HCT116 (cell line): ENCODE measurements at regions not wholly inside any gene's neighbourhood (a gene's known extent, or its start where the extent isn't known, plus 50 kb on each side); places are given as distances from the start of the nearest gene placed in this dataset.

Source experiments
- ATAC-seq: fragments of 200-7000 bp; cut with Tn5 transposase; 2 replicates; pipeline ENCODE4 v1.9.1; 2020; ENCODE audit warnings: mild to moderate bottlenecking, moderate library complexity
- BruUV-seq: library from RNA; stranded (reverse); fragments of 400-500 nt; replicated peaks from 2 replicates; lab custom pipeline; 2021; lab: Mats Ljungman, UMichigan
- CTCF ChIA-PET: fragments of 300-600 bp; sonication (Branson Sonifier 250); formaldehyde crosslinking; loops from one replicate; lab custom pipeline; 2021; ENCODE audit warnings: antibody characterized with exemption; lab: Charles Lee
- POLR2A ChIA-PET: fragments of 300-600, 350-600 bp; sonication (Branson Sonifier 250); formaldehyde crosslinking; loops from one replicate; lab custom pipeline; 2021; ENCODE audit warnings: antibody characterized with exemption; lab: Charles Lee
- RAD21 ChIA-PET, 2 experiments: fragments of 300-600 bp; sonication (Branson Sonifier 250); formaldehyde crosslinking; loops; one replicate each; lab custom pipeline; 2023; ENCODE audit warnings: low total read pairs in 2 of 2; ENCODE audit not compliant: uncharacterized antibody in 2 of 2, unreplicated experiment in 2 of 2, low non-redundant PET in 1 of 2; lab: Charles Lee
- DNase-seq: peaks from one replicate; pipeline ENCODE4 v3.0.0-alpha.2; 2010; ENCODE audit warnings: low read depth, low spot score
- H2AFZ ChIP-seq: fragments of 200-600 bp; shearing (Covaris generic), sonication (generic); 2 replicates; pipeline ENCODE4 v1.6.1; 2017; ENCODE audit warnings: low read depth, mixed run types, mixed read lengths, antibody characterized with exemption, low read length; ENCODE audit not compliant: poor library complexity, severe bottlenecking
- H3K27ac ChIP-seq: 2 replicates; pipeline ENCODE4 v1.5.1; 2012; ENCODE audit warnings: low read depth, low read length
- H3K27me3 ChIP-seq: fragments of 200-600 bp; sonication (generic); 2 replicates; pipeline ENCODE4 v1.6.1; 2016; ENCODE audit warnings: mixed run types, low read length, mixed read lengths; ENCODE audit not compliant: insufficient read depth
- H3K36me3 ChIP-seq, 2 experiments: fragments of 200-500 bp in 1 of 2; fragments of 200-600 bp in 1 of 2; sonication (Bioruptor generic) in 1 of 2; sonication (generic) in 1 of 2; 2 replicates each; pipeline versions ENCODE4 v1.5.1 to v1.6.1; 2014 to 2016; ENCODE audit warnings: low read length in 2 of 2, inconsistent platforms in 1 of 2, mixed read lengths in 1 of 2, mixed run types in 1 of 2; ENCODE audit not compliant: insufficient read depth in 2 of 2, control insufficient read depth in 1 of 2
- H3K4me1 ChIP-seq, 2 experiments: fragments of 200-600 bp in 1 of 2; sonication (generic) in 1 of 2; 2 replicates each; pipeline versions ENCODE4 v1.5.1 to v1.6.1; 2012 to 2017; ENCODE audit warnings: low read length in 2 of 2, inconsistent platforms in 1 of 2, mild to moderate bottlenecking in 1 of 2, mixed read lengths in 1 of 2, mixed run types in 1 of 2, moderate library complexity in 1 of 2; ENCODE audit not compliant: insufficient read depth in 2 of 2, control insufficient read depth in 1 of 2
- H3K4me2 ChIP-seq: fragments of 200-600 bp; sonication (generic); 2 replicates; pipeline ENCODE4 v1.6.1; 2017; ENCODE audit warnings: mixed run types, low read length, mixed read lengths
- H3K4me3 ChIP-seq, 2 experiments: fragments of 200-600 bp in 1 of 2; sonication (generic) in 1 of 2; replicated peaks in 1 of 2; 2 replicates each; pipeline ENCODE4 v1.5.1; 2011 to 2016; ENCODE audit warnings: low read length in 2 of 2, control low read depth in 1 of 2, low read depth in 1 of 2, mild to moderate bottlenecking in 1 of 2, mixed read lengths in 1 of 2, mixed run types in 1 of 2
- H3K79me2 ChIP-seq: fragments of 200-600 bp; sonication (generic); 2 replicates; pipeline ENCODE4 v1.6.1; 2017; ENCODE audit warnings: mild to moderate bottlenecking, mixed run types, low read length, moderate library complexity, mixed read lengths; ENCODE audit not compliant: insufficient read depth
- H3K9ac ChIP-seq: fragments of 200-600 bp; sonication (generic); 2 replicates; pipeline ENCODE4 v1.6.1; 2016; ENCODE audit warnings: low read length, mixed read lengths
- H3K9me2 ChIP-seq: fragments of 200-600 bp; sonication (generic), shearing (Covaris generic); 2 replicates; pipeline ENCODE4 v1.6.1; 2017; ENCODE audit warnings: mixed run types, mild to moderate bottlenecking, moderate library complexity; ENCODE audit not compliant: insufficient read depth
- H3K9me3 ChIP-seq, 2 experiments: fragments of 200-500 bp in 1 of 2; fragments of 200-600 bp in 1 of 2; sonication (Bioruptor generic) in 1 of 2; sonication (generic) in 1 of 2; 2 replicates each; pipeline ENCODE4 v1.6.1; 2014 to 2017; ENCODE audit warnings: low read length in 2 of 2, mixed read lengths in 2 of 2, inconsistent platforms in 1 of 2, low read depth in 1 of 2, mild to moderate bottlenecking in 1 of 2, mixed run types in 1 of 2, moderate library complexity in 1 of 2; ENCODE audit not compliant: control insufficient read depth in 1 of 2, insufficient read depth in 1 of 2
- H4K20me1 ChIP-seq: fragments of 200-600 bp; sonication (generic), shearing (Covaris generic); 2 replicates; pipeline ENCODE4 v1.6.1; 2017; ENCODE audit warnings: mixed run types, mild to moderate bottlenecking, moderate library complexity; ENCODE audit not compliant: insufficient read depth
- CBX3 ChIP-seq: IDR thresholded peaks from 2 replicates; pipeline ENCODE4 v1.6.1; 2012; ENCODE audit warnings: low read depth
- CEBPB ChIP-seq: IDR thresholded peaks from 2 replicates; pipeline ENCODE4 v1.6.1; 2012; ENCODE audit warnings: low read depth
- EZH2 ChIP-seq: fragments of 200-600 bp; sonication (generic); IDR thresholded peaks from 2 replicates; pipeline ENCODE4 v1.6.1; 2017; ENCODE audit warnings: antibody characterized with exemption, mixed run types
- FOSL1 ChIP-seq: IDR thresholded peaks from 2 replicates; pipeline ENCODE4 v1.6.1; 2012; ENCODE audit warnings: low read depth
- SP1 ChIP-seq: IDR thresholded peaks from 2 replicates; pipeline ENCODE4 v1.6.1; 2012; ENCODE audit warnings: low read depth
- SRF ChIP-seq: IDR thresholded peaks from 2 replicates; pipeline ENCODE4 v1.6.1; 2012; ENCODE audit warnings: low read depth
- TCF7L2 ChIP-seq: IDR thresholded peaks from 2 replicates; pipeline ENCODE4 v1.7.0; 2011; ENCODE audit warnings: borderline replicate concordance, inconsistent platforms; ENCODE audit not compliant: insufficient read depth, insufficient read length; ENCODE audit errors: extremely low read depth
- ZFX ChIP-seq: fragments of 450-650 bp; IDR thresholded peaks from 2 replicates; pipeline ENCODE4 v1.6.1; 2017
- intact Hi-C: fragments of 100-400 bp; cut with micrococcal nuclease; formaldehyde crosslinking; loops from 2 replicates; pipeline ENCODE4 v1.10.0; 2022
- TF ChIP-seq, protein P1 (sequence below): IDR thresholded peaks from 2 replicates; pipeline ENCODE4 v1.6.1; 2011; ENCODE audit warnings: mild to moderate bottlenecking, low read length, moderate library complexity; ENCODE audit not compliant: insufficient replicate concordance; ENCODE audit errors: extremely low read depth

DNA sequence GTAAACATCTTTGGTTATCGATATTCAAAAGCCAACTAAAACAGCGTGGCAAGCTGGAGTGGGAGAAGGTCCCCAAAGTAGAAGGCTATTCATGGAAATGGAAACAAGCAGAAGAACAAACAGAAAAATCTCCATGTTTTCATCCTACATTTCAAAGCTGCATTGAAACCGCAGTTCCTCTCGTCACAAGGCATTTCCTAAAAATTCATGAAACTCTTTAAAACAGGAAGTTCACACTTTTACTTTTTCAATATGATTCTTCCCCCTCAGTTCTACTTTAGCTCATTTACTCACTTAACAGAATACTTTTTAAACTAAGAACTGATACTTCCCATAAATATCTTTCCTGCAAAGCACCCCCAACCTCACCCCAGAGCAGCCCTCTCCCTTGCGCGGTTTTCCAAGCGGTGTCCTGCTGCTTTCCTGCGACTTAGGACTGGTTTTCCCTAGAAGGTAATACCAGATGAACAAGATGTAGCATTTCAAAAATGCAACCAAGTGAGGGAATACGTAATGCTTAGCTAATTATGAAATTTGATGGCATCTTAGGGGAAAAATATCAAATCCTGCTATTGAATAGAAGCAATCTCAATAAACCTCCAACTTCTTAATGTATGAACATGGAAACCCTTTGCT lies 228.3 kb upstream of the PKN2 start:
- no peaks in the 10 kb centered on the region for H4K20me1 ChIP-seq
- H3K9me2 ChIP-seq: no peaks in the 10 kb centered on the region
- ChIA-PET CTCF (no interaction called here), RAD21 (interaction anchor here in 1 of 2 experiments (0.7 kb wide), 1 partner anchor 380 kb away, joined by 3 read pairs; no protein-coding TSS in a partner anchor), POLR2A (no interaction called here)
- H3K4me3 ChIP-seq: no peak overlapping the region
- ATAC-seq (no peak), DNase-seq (no peak)
- intact Hi-C loops: no loop called here
- H3K27ac ChIP-seq: no peak overlapping the region
- no peak overlapping the region for H3K9ac ChIP-seq
- BruUV-seq: no TSS peak
- H3K9me3 ChIP-seq: no peaks in the 10 kb centered on the region
- H3K4me2 ChIP-seq: no peak overlapping the region
- no peak overlapping the region for H2AFZ ChIP-seq
- H3K4me1 ChIP-seq: no peaks in the 10 kb centered on the region
- no peaks in the 10 kb centered on the region for H3K36me3 ChIP-seq
- no peak for TF ChIP-seq ZFX
- no peaks in the 10 kb centered on the region for H3K27me3 ChIP-seq
- H3K79me2 ChIP-seq: no peaks in the 10 kb centered on the region

DNA sequence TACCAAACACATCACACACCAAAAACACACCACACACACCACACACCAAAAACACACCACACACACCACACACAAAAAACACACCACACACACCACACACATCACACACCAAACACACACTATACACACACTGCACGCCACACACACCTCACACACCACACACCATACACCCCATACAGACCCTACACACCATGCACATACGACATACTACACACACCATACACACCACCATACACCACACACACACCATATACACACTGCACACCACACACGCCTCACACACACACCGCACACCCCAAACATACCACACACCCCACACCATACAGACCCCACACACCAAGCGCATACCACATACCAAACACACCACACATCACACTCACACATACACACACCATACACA lies 226.9 kb upstream of the PKN2 start:
- no peaks in the 10 kb centered on the region for H3K9me3 ChIP-seq
- no peaks in the 10 kb centered on the region for H3K79me2 ChIP-seq
- BruUV-seq: no TSS peak
- DNase-seq: no peak
- ChIA-PET POLR2A (no interaction called here), RAD21 (no interaction called here), CTCF (no interaction called here)
- no peak for ATAC-seq
- no peaks in the 10 kb centered on the region for H3K27me3 ChIP-seq
- H2AFZ ChIP-seq: no peak overlapping the region
- no peak overlapping the region for H3K27ac ChIP-seq
- H3K36me3 ChIP-seq: no peaks in the 10 kb centered on the region
- no peaks in the 10 kb centered on the region for H3K9me2 ChIP-seq
- no peak overlapping the region for H3K4me2 ChIP-seq
- H3K4me3 ChIP-seq: no peak overlapping the region
- no peak for TF ChIP-seq SP1
- TF ChIP-seq TCF7L2: no peak
- no peak for TF ChIP-seq FOSL1
- TF ChIP-seq CBX3: no peak
- no peak for TF ChIP-seq EZH2
- TF ChIP-seq SRF: no peak
- no peak for TF ChIP-seq CEBPB
- TF ChIP-seq, protein P1, sequence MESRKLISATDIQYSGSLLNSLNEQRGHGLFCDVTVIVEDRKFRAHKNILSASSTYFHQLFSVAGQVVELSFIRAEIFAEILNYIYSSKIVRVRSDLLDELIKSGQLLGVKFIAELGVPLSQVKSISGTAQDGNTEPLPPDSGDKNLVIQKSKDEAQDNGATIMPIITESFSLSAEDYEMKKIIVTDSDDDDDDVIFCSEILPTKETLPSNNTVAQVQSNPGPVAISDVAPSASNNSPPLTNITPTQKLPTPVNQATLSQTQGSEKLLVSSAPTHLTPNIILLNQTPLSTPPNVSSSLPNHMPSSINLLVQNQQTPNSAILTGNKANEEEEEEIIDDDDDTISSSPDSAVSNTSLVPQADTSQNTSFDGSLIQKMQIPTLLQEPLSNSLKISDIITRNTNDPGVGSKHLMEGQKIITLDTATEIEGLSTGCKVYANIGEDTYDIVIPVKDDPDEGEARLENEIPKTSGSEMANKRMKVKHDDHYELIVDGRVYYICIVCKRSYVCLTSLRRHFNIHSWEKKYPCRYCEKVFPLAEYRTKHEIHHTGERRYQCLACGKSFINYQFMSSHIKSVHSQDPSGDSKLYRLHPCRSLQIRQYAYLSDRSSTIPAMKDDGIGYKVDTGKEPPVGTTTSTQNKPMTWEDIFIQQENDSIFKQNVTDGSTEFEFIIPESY: no peak
- intact Hi-C loops: no loop called here
- peaks cover 2 to 4% of the 10 kb centered on the region in 2 experiments; a peak in 2 of 4 replicates for H3K4me1 ChIP-seq
- no peaks in the 10 kb centered on the region for H4K20me1 ChIP-seq
- H3K9ac ChIP-seq: no peak overlapping the region
